IPS-18c (cell line): ENCODE measurements at regions not wholly inside any gene's neighbourhood (a gene's known extent, or its start where the extent isn't known, plus 50 kb on each side); places are given as distances from the start of the nearest gene placed in this dataset.

Experiments
- H3K4me3 ChIP-seq: 2 replicates; pipeline ENCODE4 v1.7.0; 2013; ENCODE audit warnings: low read depth, mild to moderate bottlenecking, low read length, moderate library complexity; ENCODE audit not compliant: insufficient read depth
- H3K9me3 ChIP-seq: one replicate; pipeline ENCODE4 v1.6.1; 2013; ENCODE audit warnings: mild to moderate bottlenecking, low read length, moderate library complexity; ENCODE audit not compliant: control insufficient read depth, insufficient read depth

- Histone ChIP-seq H3K4me3 (no peak overlapping the region), H3K9me3 (no peaks in the 10 kb centered on the region)
Measured at GRCh38 chr3:99515891-99516290, 122.5 kb upstream of the COL8A1 start.

DNA sequence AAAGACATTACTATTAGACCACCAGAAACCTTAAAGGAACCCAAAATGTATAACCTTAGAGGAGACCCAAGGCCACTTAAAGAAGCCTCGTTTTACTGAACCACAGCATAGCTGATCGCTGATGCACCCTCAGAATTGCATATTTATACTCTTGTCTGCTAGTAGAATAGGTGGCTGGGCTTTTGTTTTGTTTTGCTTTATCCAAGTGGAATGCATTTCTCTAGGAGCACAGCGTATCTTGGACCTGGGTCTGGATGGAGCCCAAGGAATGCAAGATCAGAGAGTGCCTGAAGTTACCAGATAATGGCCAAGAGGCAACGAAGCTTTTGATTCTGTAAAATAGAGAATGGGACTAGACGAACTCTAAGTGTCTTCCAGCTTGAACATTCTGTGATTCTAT, 129.2 kb upstream of the COL8A1 start:
- H3K4me3 ChIP-seq = no peak overlapping the region
- no peaks in the 10 kb centered on the region for H3K9me3 ChIP-seq

DNA sequence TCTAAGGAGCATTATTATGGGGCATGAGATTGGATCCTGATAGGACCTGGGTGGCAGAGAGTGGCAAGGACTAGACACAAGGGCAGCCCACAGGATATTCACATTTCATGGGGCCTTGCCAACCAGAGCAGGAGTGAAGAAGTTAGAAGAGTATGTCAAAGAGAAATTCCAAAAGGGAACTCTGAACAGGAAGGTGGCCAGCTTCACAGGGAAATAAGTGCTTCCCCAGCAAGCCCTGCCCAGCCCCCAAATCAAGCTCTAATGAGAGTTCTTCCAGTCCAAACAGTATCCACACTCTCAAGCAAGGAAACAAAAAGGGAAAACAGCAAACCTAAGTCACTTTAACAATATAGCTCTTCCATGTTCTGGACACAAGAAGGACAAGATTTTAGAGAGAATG, 130.2 kb upstream of the COL8A1 start:
- Histone ChIP-seq H3K9me3 (no peaks in the 10 kb centered on the region), H3K4me3 (no peak overlapping the region)

- Histone ChIP-seq H3K4me3 (no peak overlapping the region), H3K9me3 (peaks cover under 1% of the 10 kb centered on the region)
Measured at GRCh38 chr3:99505646-99506269, 132.6 kb upstream of the COL8A1 start.

DNA sequence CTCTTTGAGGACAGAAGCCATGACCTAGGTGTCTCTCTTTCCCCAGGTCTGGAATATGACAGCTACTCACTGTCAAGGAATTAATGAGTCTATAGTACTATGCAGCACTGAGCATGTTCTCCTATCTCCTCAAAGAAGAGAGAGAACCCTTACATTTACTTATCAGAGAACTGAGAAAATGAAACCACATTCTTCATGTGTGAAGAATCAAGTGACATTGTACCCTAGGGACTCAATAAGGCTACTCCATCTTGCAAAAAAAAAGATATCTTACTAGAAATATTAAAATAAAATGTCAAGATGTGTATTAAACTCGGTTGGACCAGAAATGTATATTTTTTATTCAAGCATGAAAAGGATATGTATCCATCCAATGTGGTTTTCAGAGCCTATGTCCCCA, 133.2 kb upstream of the COL8A1 start:
- H3K4me3 ChIP-seq = no peak overlapping the region

DNA sequence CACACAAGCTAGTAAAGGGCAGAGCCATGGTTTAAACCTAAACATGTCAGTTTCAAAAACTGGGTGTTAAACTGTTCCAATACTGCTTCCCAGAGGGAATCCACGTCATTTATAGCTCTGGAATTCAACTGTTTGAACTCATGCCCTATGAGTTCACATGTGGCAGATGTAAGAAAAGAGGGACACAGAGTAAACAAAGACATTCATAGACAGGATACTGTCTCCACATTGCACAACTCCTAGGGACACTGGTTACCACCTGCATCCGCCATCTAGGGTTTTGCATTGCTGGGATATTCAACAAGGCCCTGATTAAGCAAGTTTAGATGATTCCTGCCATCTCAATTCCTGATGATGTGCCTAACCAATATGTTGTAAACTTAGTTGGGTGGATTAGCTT, 134.1 kb upstream of the COL8A1 start:
- Histone ChIP-seq H3K9me3 (peaks cover 3% of the 10 kb centered on the region), H3K4me3 (no peak overlapping the region)

More for the DNA sequence above, 133.2 kb upstream of the COL8A1 start:
- peaks cover 3% of the 10 kb centered on the region for H3K9me3 ChIP-seq

DNA sequence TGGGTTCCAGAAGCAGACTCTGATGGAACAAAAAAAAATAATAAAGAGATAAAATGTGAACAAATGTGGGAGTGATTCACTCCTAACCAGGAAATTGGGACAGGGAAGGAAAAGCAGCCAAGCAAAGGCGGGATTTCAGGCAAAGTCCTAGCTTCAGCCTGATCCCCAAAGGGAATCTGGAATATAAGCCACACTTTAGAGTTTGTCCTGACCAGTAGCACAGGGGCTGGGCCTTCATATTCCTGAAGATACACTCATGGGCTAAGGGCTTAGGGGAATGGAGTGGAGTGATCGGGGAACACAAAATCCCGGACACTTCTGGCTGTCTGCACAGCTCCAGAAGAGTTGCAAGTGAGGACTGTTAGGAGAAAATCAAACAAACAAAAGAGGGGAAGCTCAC, 135.0 kb upstream of the COL8A1 start:
- peaks cover 3% of the 10 kb centered on the region for H3K9me3 ChIP-seq
- H3K4me3 ChIP-seq = no peak overlapping the region

DNA sequence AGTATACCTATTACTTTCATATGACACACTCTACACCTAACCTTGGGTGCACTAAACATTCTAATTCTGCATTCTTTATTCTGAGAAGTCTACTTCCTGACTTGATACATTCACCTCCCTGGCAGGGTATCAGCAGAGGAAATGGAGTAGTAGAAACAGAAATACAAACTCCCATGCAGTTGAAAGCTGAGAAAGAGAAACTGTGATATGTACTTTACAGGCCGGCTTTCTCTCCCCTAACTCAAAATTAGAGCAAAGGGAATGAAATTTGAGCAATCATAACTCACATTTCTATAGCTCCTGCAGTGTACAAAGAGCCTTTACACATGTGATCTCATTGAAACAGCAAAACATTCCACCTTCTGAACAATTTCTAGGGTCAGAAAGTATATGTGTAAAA, 135.5 kb upstream of the COL8A1 start:
- H3K4me3 ChIP-seq = no peak overlapping the region
- peaks cover 3% of the 10 kb centered on the region for H3K9me3 ChIP-seq

GRCh38 chr3:99500485-99500884, 137.9 kb upstream of the COL8A1 start:
- Histone ChIP-seq H3K9me3 (peaks cover 3% of the 10 kb centered on the region), H3K4me3 (no peak overlapping the region)

DNA sequence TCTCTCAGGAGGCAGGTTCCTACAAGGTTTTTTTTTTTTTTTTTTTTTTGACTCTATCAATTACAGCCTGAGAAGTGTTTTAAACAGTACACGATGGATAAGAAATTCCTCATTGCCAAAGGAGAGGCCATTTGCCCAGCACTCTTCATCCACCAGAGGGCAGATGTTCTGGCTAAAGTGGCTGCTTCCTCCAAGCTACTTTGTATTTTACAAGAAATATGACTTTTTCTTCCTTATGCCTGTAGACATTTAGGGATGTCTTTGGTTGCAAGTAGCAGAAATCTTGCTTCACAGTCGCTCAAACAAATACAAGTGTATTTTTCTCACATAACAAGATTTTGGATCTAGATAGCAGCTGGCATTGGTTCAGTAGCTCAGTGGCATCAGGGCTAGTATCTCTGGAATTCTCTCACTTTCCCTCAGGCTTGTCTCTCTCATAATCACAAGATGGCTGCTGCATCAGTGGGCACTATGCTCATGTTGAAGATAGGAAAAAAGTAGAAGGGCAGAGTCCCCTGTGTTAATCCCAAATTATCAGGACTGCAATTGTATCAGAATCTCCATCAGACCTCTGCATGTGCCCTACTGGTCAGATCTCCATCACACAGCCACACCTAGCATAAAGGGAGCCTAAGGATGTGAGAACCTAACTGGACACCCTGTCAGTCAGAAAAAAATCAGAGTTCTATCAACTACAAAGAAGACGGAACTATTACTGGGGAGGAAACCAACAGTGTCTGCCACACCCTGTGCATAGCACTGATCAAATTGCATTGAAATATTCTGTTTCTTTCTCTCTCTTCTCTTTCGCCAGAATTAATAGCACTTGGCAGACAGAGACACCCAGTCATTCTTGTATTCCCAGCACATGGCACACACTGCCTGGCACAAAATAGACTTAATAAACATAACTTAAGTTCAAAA, 138.9 kb upstream of the COL8A1 start:
- Histone ChIP-seq H3K4me3 (no peak overlapping the region), H3K9me3 (peaks cover 3% of the 10 kb centered on the region)

DNA sequence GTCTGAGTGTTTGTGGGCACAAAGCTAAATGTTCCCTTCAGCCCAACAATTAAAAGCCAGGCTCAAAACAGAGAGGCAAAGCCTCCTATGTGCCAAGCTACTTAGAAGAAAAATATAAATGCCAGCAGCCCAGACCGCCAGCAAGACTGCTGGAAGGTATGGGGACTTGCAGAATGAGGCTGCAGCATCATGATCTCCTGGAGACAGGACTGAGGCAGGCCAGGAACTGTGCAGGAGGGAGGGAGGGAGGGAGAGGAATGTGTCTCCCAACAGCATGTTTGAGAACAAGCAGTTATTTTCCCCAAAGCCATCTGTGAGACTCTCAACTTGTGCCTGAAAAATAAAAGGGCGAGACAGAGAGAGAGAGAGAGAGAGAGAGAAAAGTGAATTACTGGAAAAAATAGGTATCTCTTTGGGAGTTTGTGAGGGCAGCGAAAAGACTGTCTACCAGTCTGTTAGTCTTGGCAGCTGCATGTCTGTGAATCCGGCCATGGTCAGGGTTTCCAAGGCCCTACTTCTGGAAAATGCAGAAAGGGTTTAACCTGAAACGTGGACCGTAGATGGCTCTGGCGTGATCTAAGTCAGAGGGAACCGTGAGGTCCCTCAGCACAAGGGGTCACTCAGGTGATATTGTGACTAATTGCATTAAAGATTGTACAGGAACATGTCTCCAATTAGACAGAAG, 139.7 kb upstream of the COL8A1 start:
- Histone ChIP-seq H3K4me3 (no peak overlapping the region), H3K9me3 (peaks cover 3% of the 10 kb centered on the region)

- Histone ChIP-seq H3K4me3 (no peak overlapping the region), H3K9me3 (peaks cover 2% of the 10 kb centered on the region)
Measured at GRCh38 chr3:99487894-99488293, 150.5 kb upstream of the COL8A1 start.

GRCh38 chr3:99485286-99485685, 153.1 kb upstream of the COL8A1 start:
- H3K9me3 ChIP-seq = peaks cover 2% of the 10 kb centered on the region
- no peak overlapping the region for H3K4me3 ChIP-seq

DNA sequence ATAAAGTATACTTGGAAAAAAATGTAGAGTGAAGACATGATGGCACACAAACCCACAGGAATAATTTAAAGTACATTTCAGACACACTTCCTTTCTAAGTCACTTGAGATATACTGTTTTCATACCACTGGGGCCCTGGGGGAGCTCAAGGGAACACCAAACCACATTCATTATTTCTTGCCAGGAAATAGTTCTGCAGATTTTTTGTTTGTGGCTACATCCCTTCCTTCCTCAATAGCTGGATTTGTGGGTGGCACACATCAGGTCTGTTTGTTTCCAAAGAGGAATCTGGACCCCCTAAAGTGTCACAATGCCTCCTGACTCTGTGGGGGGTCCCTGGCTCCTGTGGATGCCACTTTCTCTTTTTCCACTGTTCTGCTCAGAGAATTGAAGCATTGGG, 153.5 kb upstream of the COL8A1 start:
- H3K4me3 ChIP-seq = no peak overlapping the region
- H3K9me3 ChIP-seq = peaks cover 2% of the 10 kb centered on the region

DNA sequence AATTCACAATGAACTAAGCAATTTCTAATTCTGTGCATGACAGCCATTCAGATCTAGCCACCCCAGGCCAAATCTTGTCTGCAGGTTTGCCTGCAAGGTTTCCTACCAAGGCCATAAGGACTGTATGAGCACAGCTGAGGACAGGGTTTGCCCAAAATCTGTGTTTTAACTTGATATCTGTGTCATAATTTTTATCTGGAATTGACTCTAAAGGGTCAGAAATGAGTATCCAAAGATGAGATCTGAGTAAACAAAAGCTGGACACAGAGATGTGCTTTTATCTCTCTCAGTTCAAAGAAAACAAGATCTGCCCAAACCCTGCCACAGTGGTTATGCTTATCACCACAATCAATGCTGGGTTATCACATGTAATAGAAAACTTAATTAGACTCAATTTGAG, 154.6 kb upstream of the COL8A1 start:
- Histone ChIP-seq H3K4me3 (no peak overlapping the region), H3K9me3 (peaks cover 2% of the 10 kb centered on the region)

DNA sequence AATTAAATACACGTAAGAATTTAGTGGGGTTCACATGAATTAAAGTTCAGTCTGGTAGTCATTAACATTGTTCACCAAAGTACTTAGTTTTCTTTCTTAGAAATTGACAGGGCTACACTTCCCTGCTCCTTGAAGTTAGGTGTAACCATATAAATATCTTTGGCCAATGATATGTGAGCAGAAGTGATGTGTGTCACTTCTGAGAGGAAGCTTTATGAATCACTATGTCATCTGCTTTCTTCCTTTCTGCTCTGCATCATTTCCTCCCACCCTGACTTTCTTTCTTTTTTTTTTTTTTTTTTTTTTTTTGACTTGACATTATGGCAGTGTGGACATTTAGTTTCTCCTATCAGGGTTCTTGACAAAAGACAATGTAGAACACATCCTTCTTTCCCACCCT, 156.2 kb upstream of the COL8A1 start:
- peaks cover 2% of the 10 kb centered on the region for H3K9me3 ChIP-seq
- no peak overlapping the region for H3K4me3 ChIP-seq

- no peak overlapping the region for H3K4me3 ChIP-seq
Measured at GRCh38 chr3:99481561-99481960, 156.8 kb upstream of the COL8A1 start.

GRCh38 chr3:99479768-99480167, 158.6 kb upstream of the COL8A1 start:
- no peak overlapping the region for H3K4me3 ChIP-seq
- H3K9me3 ChIP-seq = no peaks in the 10 kb centered on the region

More at GRCh38 chr3:99481561-99481960, 156.8 kb upstream of the COL8A1 start:
- H3K9me3 ChIP-seq = peaks cover 2% of the 10 kb centered on the region
